SJCRH30 (cell line): ENCODE measurements at regions not wholly inside any gene's neighbourhood (a gene's known extent, or its start where the extent isn't known, plus 50 kb on each side); places are given as distances from the start of the nearest gene placed in this dataset.

Experiments used
- DNase-seq, 2 experiments: peaks; one replicate each; pipeline ENCODE4 v3.0.0-alpha.2; 2015 to 2020
- H3K27ac ChIP-seq: fragments of 250-450 bp; sonication (Bioruptor Pico); 2 replicates; pipeline ENCODE4 v1.5.1; 2020; ENCODE audit warnings: mild to moderate bottlenecking, moderate library complexity
- H3K27me3 ChIP-seq: fragments of 250-450 bp; sonication (Bioruptor Pico); 2 replicates; pipeline ENCODE4 v1.5.1; 2020; ENCODE audit warnings: mild to moderate bottlenecking, moderate library complexity
- H3K36me3 ChIP-seq: fragments of 250-450 bp; sonication (Bioruptor Pico); 2 replicates; pipeline ENCODE4 v1.5.1; 2020; ENCODE audit warnings: mild to moderate bottlenecking, moderate library complexity
- H3K4me1 ChIP-seq: fragments of 250-450 bp; sonication (Bioruptor Pico); 2 replicates; pipeline ENCODE4 v1.5.1; 2020; ENCODE audit warnings: mild to moderate bottlenecking, moderate library complexity
- H3K4me3 ChIP-seq: fragments of 250-450 bp; sonication (Bioruptor Pico); 2 replicates; pipeline ENCODE4 v1.5.1; 2020; ENCODE audit warnings: mild to moderate bottlenecking, moderate library complexity
- H3K9me3 ChIP-seq: fragments of 250-450 bp; sonication (Bioruptor Pico); replicated peaks from 2 replicates; pipeline ENCODE4 v1.5.1; 2020; ENCODE audit warnings: mild to moderate bottlenecking, moderate library complexity

DNA sequence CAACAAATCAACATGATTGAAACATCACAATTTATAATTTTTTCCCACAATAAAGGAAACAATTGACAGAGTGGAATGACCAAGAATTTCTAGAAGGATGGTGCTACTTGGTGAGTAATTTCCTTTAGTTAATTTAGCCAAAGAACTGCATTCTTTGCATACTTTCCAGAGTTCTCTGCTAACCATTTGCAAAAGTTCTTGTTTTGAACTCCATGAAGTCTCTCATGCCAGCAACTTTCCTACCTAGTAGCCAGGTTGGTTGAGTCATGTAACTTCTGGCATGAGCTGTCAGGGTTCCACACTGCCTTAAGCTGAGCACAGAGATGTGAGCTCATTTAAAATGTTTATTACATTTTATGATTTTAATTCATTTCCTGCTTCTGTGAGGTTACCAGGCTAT, 539.6 kb downstream of the PID1 start:
- Histone ChIP-seq H3K36me3 (no peaks in the 10 kb centered on the region), H3K9me3 (no peaks in the 10 kb centered on the region), H3K27me3 (no peaks in the 10 kb centered on the region; the same call in 1 of the 2 replicates), H3K27ac (no peak overlapping the region), H3K4me1 (0 out of 2 replicates have a peak, but pooled peaks cover 7% of the 10 kb centered on the region), H3K4me3 (no peak overlapping the region)
- no peak for DNase-seq

DNA sequence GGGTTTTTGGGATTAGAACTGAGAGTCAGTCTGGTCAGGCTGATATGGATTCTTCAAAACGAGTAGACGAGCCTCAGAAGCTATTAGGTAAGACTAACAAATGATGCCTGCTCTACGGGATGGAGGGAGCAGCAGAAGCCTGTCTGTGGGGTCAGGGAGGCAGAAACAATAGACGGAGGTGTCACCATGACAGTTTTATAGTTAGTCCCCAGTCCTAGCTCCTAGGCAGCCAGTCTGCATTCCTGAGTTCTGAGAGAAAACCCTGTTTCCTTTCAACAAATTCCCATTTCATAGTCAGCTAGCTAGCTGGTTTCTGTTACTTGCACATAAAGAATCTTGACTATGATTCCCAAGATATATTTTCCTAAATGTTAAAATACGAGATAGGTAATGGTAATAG, 542.1 kb downstream of the PID1 start:
- DNase-seq = peak in 1 of 2 experiments; percentile 17
- 0 out of 2 replicates have a peak, but pooled peaks cover 7% of the 10 kb centered on the region for H3K4me1 ChIP-seq

DNA sequence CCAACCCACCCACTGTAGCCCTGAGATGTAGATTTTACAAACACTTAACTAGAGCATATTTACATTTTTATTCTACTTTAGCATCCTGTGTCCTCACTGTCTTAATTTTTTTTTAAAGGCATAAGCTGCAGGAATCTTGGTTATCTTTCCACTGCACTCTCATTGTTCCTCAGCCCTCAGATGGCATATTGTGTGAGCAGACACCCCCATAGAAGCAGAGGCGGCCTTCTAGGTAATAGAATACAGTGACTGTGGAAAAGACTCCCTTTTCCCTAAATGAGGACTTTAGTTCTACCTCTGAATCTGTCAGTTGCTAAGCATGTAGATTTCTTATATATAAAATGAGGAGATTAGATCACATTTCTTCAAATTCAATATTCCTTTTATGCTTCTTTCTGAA, 543.5 kb upstream of the SPHKAP start:
- no peak for DNase-seq
- Histone ChIP-seq H3K9me3 (no peaks in the 10 kb centered on the region), H3K27me3 (peaks cover 12% of the 10 kb centered on the region), H3K4me3 (no peak overlapping the region), H3K4me1 (0 out of 2 replicates have a peak, but pooled peaks cover 4% of the 10 kb centered on the region), H3K27ac (no peak overlapping the region), H3K36me3 (no peaks in the 10 kb centered on the region)

More for the DNA sequence above, 542.1 kb downstream of the PID1 start:
- Histone ChIP-seq H3K27ac (no peak overlapping the region), H3K9me3 (no peaks in the 10 kb centered on the region), H3K36me3 (no peaks in the 10 kb centered on the region), H3K4me3 (no peak overlapping the region), H3K27me3 (peaks cover 3% of the 10 kb centered on the region; the same call in 1 of the 2 replicates)

DNA sequence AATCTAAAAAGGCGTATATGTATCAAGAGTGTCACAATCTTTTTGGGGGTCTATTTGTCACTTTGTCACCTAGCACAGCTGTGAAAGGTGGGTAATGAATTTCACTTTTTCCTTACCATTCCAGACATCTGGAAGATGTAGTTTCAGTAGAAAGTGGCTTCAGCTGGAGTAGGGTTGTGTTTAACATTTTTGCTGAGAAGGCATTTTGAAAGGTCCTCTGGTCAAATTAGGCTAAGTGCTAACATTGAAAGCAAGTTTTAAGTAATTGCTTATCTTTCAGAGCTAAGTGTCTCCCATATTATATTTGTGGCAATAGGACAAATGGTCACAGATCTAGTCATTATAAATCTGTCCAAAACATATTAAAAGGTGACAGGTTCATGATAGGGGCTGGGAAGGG, 542.1 kb upstream of the SPHKAP start:
- Histone ChIP-seq H3K4me3 (no peak overlapping the region), H3K27me3 (peaks cover 12% of the 10 kb centered on the region), H3K27ac (no peak overlapping the region), H3K9me3 (no peaks in the 10 kb centered on the region), H3K36me3 (no peaks in the 10 kb centered on the region), H3K4me1 (no peaks in the 10 kb centered on the region)
- DNase-seq = no peak

DNA sequence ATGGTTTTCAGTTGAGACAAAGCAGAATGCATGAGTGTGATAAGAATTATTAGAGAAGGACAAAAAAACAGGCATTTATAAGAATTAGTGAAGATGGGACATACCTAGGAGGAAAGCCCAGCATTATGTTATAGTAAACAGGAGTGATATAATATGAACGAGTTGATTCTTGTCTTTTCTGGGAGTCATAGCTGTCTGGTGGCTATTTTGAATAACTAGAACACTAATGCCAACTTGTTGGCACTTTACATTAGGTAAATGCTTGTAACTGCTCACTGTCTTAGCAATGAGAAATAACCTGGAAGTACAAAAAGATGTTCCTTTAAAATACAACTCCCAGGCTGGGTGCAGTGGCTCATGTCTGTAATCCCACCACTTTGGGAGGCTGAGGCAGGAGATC, 540.8 kb upstream of the SPHKAP start:
- Histone ChIP-seq H3K4me1 (0 out of 2 replicates have a peak, but pooled peaks cover 4% of the 10 kb centered on the region), H3K4me3 (no peak overlapping the region), H3K9me3 (no peaks in the 10 kb centered on the region), H3K27ac (no peak overlapping the region), H3K27me3 (peaks cover 12% of the 10 kb centered on the region), H3K36me3 (no peaks in the 10 kb centered on the region)
- no peak for DNase-seq

DNA sequence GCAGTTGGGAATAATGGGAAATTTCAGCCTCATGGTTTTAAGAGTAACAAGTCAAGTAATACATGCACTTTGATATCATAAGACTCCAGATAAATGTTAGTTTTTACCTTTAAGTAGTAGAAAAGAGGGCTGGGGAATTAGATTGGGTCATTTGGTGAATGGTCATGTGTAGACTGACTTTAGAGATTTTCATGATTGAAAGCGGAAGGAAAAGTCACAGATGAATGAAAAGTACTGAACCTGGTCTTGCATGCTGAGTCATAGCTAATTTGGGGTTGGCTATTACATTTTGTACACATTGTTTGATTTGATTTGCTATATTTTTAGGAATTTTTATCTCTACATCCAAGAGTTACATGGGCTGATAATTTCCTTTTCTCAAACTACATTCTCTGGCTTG, 539.4 kb upstream of the SPHKAP start:
- Histone ChIP-seq H3K4me3 (no peak overlapping the region), H3K27me3 (peaks cover 12% of the 10 kb centered on the region), H3K4me1 (0 out of 2 replicates have a peak, but pooled peaks cover 4% of the 10 kb centered on the region), H3K9me3 (no peaks in the 10 kb centered on the region), H3K27ac (no peak overlapping the region), H3K36me3 (no peaks in the 10 kb centered on the region)
- no peak for DNase-seq

DNA sequence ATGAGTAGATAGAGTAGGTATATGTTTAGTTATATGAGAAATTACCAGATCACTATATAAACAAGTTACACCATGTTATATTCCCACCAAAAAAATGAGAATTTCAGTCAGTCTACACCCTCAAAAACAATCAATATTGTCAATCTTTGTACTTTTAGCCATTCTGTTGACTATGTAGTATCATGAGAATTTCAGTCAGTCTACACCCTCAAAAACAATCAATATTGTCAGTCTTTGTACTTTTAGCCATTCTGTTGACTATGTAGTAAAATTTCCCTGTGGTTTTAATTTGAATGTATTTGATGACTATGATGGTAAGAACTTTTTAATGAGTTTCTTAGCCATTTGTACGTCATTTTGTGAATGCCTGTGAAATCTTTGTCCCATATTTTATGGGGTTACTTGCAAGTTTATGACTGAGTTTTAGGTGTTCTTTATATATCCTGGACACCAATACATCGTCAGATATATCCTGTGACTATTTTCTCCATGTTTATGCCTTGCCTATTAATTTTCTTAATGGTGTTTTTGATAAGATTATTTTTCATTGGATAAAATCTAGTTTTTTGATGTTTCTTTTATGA, 528.4 kb upstream of the SPHKAP start:
- Histone ChIP-seq H3K27me3 (no peaks in the 10 kb centered on the region), H3K4me1 (no peaks in the 10 kb centered on the region), H3K27ac (no peak overlapping the region), H3K9me3 (no peaks in the 10 kb centered on the region; the same call in 1 of the 2 replicates), H3K36me3 (no peaks in the 10 kb centered on the region), H3K4me3 (no peak overlapping the region)
- DNase-seq = no peak

DNA sequence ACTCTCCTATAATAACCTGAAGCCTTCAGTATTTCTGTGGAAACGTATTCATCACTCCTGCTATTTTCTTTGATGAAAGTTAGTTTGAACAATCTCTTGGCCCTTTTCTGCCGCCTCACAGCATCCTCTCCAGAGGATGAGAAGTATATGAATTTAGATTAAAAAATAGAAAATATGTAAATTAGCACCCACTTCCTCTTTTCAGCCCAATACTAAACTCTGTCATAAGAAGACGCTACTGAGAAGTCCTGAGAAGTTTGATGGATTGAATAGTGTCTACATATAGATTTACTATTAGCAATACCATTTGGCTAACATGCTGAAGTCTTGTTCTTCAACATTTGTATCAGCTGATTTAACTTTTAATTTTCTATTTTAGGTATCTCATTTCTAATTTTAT, 526.4 kb upstream of the SPHKAP start:
- H3K4me1 ChIP-seq = no peaks in the 10 kb centered on the region
- H3K36me3 ChIP-seq = no peaks in the 10 kb centered on the region
- no peak overlapping the region for H3K4me3 ChIP-seq
- H3K27ac ChIP-seq = no peak overlapping the region
- no peaks in the 10 kb centered on the region; the same call in 1 of the 2 replicates for H3K9me3 ChIP-seq
- DNase-seq = no peak
- H3K27me3 ChIP-seq = no peaks in the 10 kb centered on the region

DNA sequence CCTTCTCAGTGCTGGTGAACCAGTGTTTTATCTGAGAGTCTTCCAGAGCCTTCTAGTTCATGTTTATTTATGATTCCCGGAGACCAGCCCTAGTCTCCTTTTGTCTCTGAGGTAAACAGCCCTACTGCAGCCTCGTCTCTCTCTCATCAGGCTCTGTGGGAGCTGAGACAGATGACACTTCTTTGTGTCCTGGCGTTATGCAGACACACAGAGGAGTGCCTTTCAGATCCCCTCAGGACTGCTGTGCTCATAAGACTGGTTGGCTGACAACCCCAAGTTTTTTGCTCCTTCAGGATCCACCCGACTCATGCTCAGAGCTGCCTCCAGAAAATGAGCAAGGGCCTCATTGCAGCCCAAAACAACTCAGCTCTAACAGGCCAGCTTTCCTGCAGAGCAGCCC, 523.8 kb upstream of the SPHKAP start:
- no peak overlapping the region for H3K27ac ChIP-seq
- no peaks in the 10 kb centered on the region for H3K27me3 ChIP-seq
- DNase-seq = no peak
- H3K9me3 ChIP-seq = peaks cover 4% of the 10 kb centered on the region; the same call in 1 of the 2 replicates
- H3K4me1 ChIP-seq = peaks cover 10% of the 10 kb centered on the region
- no peaks in the 10 kb centered on the region for H3K36me3 ChIP-seq
- no peak overlapping the region for H3K4me3 ChIP-seq

DNA sequence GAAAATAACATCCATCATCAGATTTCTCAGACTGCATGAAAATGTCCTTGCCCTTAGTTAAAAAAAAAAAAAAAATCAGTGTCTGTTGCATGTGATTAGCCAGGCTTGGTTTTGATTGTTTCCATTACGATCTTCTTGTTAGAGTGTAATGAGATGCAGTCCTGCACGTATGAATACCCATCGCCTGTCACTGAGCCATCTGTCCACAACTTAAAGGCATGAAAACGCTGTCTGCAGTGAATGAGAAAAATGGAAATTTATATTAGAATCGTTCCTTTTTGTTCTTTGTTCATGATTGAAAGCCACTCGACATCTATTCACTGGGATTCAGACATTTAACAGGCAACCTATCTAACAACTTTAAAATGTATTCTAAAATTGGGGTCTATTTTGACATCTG, 521.7 kb upstream of the SPHKAP start:
- DNase-seq = no peak
- H3K4me3 ChIP-seq = no peak overlapping the region

DNA sequence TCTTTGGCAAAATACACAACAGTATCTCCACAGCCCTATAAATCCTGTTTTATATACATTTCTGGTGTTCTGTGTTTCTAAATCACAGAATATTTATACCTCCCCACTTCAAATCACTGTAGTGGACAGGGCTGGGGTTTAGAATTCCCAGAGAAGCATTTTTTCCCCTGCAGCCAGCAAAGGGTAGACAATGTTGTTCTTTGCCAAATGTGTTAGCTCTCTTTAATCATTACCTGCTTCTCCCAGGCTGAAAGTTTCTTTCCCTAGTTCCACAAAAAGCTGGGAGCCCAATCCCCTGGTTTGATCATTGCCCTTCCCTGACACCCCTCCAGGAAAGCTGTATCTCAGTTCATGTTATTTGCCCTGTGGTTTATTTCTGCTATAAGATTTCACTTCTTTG, 520.0 kb upstream of the SPHKAP start:
- Histone ChIP-seq H3K27ac (peak overlapping the region; percentile 24; the same call in 1 of the 2 replicates), H3K4me1 (peaks cover 15% of the 10 kb centered on the region)
- no peak for DNase-seq

More for the DNA sequence above, 521.7 kb upstream of the SPHKAP start:
- peaks cover 15% of the 10 kb centered on the region for H3K4me1 ChIP-seq
- peaks cover 4% of the 10 kb centered on the region; the same call in 1 of the 2 replicates for H3K9me3 ChIP-seq
- no peaks in the 10 kb centered on the region for H3K36me3 ChIP-seq
- no peaks in the 10 kb centered on the region for H3K27me3 ChIP-seq
- no peak overlapping the region for H3K27ac ChIP-seq

DNA sequence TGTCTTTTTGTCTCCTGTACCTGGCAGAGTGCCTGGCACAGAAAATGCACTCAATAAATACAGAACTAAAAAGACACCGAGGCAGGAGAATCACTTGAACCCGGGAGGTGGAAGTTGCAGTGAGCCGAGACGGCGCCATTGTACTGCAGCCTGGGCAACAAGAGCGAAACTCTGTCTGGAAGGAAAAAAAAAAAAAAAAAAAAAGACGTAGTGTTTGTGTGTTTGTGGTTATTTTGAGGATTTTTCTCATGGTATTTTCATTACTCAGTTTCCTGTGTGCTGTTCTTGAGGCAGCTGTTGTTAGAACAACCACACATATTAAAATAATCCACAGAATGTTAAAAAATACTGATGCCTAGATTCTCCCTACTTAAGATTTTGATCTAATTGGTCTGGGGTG, 519.2 kb upstream of the SPHKAP start:
- H3K36me3 ChIP-seq = no peaks in the 10 kb centered on the region
- H3K27ac ChIP-seq = peak overlapping the region; percentile 38
- no peaks in the 10 kb centered on the region for H3K27me3 ChIP-seq
- H3K4me3 ChIP-seq = 0 out of 2 replicates have a peak overlapping the region, but pooled peaks have one; percentile 11
- H3K4me1 ChIP-seq = peaks cover 15% of the 10 kb centered on the region
- peak in 1 of 2 experiments; percentile 49 for DNase-seq
- 0 out of 2 replicates have a peak, but pooled peaks cover 4% of the 10 kb centered on the region for H3K9me3 ChIP-seq

More for the DNA sequence above, 520.0 kb upstream of the SPHKAP start:
- H3K4me3 ChIP-seq = no peak overlapping the region
- no peaks in the 10 kb centered on the region for H3K27me3 ChIP-seq
- no peaks in the 10 kb centered on the region for H3K36me3 ChIP-seq
- peaks cover 4% of the 10 kb centered on the region; the same call in 1 of the 2 replicates for H3K9me3 ChIP-seq

DNA sequence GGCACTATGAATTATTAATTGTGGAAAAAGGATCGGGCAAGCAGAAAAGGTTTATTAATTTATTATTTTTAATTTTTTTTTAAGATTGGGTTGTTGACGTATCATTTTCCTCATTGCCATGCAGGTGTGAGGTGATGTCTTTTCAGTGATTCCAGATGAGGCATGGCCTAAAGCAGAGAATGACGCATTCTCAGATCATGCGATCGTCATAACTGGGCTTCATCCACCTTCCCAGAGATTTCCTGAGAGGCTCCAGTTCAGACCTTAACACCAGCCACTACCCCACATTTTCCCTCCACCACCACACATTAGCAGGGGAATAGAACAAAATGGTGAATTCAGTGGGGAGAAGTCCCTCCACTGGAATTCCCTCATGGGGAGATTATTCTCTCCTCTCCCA, 518.4 kb upstream of the SPHKAP start:
- Histone ChIP-seq H3K4me1 (peaks cover 15% of the 10 kb centered on the region), H3K9me3 (0 out of 2 replicates have a peak, but pooled peaks cover 4% of the 10 kb centered on the region), H3K36me3 (no peaks in the 10 kb centered on the region), H3K27me3 (no peaks in the 10 kb centered on the region), H3K27ac (peak overlapping the region; percentile 38), H3K4me3 (no peak overlapping the region)
- no peak for DNase-seq

DNA sequence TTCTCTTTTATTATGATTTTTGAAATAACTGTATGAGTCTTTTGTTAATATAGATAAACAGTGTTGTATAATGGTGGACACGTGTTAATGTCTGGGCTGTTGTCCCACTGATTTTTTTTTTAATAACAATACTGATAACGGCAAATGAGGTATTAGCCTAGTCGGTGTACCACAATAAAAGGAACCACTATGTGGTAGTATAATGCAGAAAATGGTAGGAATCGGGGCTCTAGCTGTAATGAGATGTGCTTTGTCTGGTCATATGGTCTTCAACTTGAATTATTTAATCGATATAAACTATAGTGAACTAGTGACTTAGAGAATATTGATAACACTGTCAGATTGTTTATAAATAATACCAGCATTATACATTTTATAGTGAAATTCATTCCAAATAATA, 517.9 kb upstream of the SPHKAP start:
- H3K4me1 ChIP-seq = peaks cover 15% of the 10 kb centered on the region
- H3K27ac ChIP-seq = no peak overlapping the region
- no peak overlapping the region for H3K4me3 ChIP-seq
- no peaks in the 10 kb centered on the region for H3K27me3 ChIP-seq
- DNase-seq = peak in 1 of 2 experiments; percentile 44
- H3K36me3 ChIP-seq = no peaks in the 10 kb centered on the region
- 0 out of 2 replicates have a peak, but pooled peaks cover 4% of the 10 kb centered on the region for H3K9me3 ChIP-seq

DNA sequence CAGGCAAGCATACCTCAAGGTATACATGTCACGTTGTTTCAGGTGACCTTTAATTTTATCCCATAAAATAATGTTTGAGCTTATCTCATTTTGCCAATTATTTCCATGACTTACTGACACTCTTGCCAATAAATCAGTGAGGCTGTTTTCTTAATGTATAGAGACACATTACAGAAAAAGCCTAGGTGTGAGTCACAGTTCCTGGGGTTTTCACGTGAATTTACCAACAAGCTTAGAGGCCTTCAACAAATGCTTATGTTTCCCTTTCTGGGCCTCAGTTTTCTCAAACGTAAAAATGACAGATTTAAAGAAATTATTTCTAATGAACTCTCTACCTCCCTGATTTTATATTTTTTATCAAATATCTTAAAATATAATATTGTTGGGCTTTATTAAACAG, 517.5 kb upstream of the SPHKAP start:
- Histone ChIP-seq H3K27me3 (no peaks in the 10 kb centered on the region), H3K4me3 (no peak overlapping the region), H3K27ac (no peak overlapping the region), H3K9me3 (0 out of 2 replicates have a peak, but pooled peaks cover 4% of the 10 kb centered on the region), H3K4me1 (peaks cover 15% of the 10 kb centered on the region), H3K36me3 (no peaks in the 10 kb centered on the region)
- no peak for DNase-seq

DNA sequence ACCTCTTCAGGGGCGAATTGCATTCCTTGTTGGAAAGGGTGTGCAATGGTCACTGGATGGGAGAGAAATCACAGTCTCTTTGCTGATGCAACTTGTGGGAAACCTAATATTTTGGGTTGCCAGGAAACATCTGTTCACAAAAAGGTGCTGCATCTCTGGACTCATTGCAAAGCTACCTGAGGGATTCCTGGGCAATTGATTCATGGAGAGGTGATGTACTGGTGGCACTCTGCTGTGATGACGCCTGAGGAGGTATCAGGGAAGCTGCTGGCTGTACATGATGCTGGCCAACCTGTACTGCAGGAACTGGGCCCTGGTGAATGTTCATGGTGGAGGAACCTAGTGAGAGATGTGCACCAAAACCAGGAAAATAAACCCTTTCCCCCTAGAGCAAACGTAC, 516.0 kb upstream of the SPHKAP start:
- DNase-seq = no peak
- H3K27ac ChIP-seq = no peak overlapping the region
- H3K36me3 ChIP-seq = no peaks in the 10 kb centered on the region
- H3K27me3 ChIP-seq = no peaks in the 10 kb centered on the region
- H3K9me3 ChIP-seq = 0 out of 2 replicates have a peak, but pooled peaks cover 4% of the 10 kb centered on the region
- H3K4me3 ChIP-seq = no peak overlapping the region
- H3K4me1 ChIP-seq = peaks cover 15% of the 10 kb centered on the region
